MM.1S (cell line): ENCODE measurements at regions not wholly inside any gene's neighbourhood (a gene's known extent, or its start where the extent isn't known, plus 50 kb on each side); places are given as distances from the start of the nearest gene placed in this dataset.

Source experiments
- EZH2 ChIP-seq: fragments of 300-600 bp; sonication (generic); optimal IDR thresholded peaks from 2 replicates; pipeline ENCODE3; 2017; ENCODE audit warnings: low read depth, mild to moderate bottlenecking, antibody characterized with exemption, low read length, mixed read lengths
- EZH2phosphoT487 ChIP-seq: fragments of 300-600 bp; sonication (generic); IDR thresholded peaks from 2 replicates; pipeline ENCODE4 v1.6.1; 2018; ENCODE audit warnings: antibody characterized with exemption, low read length
- TF ChIP-seq, protein P1 (sequence below): fragments of 300-600 bp; sonication (generic); IDR thresholded peaks from 2 replicates; pipeline ENCODE4 v1.5.1; 2016; ENCODE audit warnings: antibody characterized with exemption, low read length, mixed read lengths

DNA sequence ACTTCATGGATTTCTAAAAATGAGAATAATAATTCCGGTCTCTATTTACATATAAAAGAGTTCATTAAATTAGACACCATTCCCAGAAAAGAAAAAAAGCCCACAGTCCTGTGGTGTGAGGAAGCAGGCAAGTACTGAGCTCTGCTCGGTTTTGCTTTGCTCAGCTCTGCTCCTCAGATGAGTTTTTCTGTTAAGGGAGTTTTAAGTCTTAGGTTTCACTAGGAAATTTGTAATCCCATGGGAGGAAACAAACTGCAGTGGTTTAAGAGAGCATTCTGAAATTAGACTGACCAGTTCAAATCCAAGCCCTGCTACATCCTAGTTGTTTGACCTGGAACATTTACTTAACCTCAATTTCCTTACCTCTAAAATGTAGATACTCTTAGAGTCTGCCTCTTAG is 338.6 kb upstream of the MMADHC start:
- TF ChIP-seq EZH2 (no peak), EZH2phosphoT487 (no peak)
- TF ChIP-seq, protein P1, sequence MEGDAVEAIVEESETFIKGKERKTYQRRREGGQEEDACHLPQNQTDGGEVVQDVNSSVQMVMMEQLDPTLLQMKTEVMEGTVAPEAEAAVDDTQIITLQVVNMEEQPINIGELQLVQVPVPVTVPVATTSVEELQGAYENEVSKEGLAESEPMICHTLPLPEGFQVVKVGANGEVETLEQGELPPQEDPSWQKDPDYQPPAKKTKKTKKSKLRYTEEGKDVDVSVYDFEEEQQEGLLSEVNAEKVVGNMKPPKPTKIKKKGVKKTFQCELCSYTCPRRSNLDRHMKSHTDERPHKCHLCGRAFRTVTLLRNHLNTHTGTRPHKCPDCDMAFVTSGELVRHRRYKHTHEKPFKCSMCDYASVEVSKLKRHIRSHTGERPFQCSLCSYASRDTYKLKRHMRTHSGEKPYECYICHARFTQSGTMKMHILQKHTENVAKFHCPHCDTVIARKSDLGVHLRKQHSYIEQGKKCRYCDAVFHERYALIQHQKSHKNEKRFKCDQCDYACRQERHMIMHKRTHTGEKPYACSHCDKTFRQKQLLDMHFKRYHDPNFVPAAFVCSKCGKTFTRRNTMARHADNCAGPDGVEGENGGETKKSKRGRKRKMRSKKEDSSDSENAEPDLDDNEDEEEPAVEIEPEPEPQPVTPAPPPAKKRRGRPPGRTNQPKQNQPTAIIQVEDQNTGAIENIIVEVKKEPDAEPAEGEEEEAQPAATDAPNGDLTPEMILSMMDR, result no peak
